OCI-LY3 (cell line): ENCODE measurements at regions not wholly inside any gene's neighbourhood (a gene's known extent, or its start where the extent isn't known, plus 50 kb on each side); places are given as distances from the start of the nearest gene placed in this dataset.
"Not testable (repeated sequence)": the region's sequence is repeated elsewhere in the genome, so short reads cannot be mapped to it uniquely, and the experiment has no call there.

ENCODE experiments used
- H2AFZ ChIP-seq: fragments of 200-600, 300-600 bp; shearing (Covaris generic); 2 replicates; pipeline ENCODE4 v1.6.0; 2014; ENCODE audit warnings: antibody characterized with exemption, low read depth, low read length
- H3K27ac ChIP-seq: fragments of 200-600, 300-600 bp; sonication (generic); 2 replicates; pipeline ENCODE4 v1.5.1; 2014; ENCODE audit warnings: mild to moderate bottlenecking, low read length, moderate library complexity, mixed read lengths
- H3K27me3 ChIP-seq: fragments of 200-600, 300-600 bp; sonication (generic); 2 replicates; pipeline ENCODE4 v1.6.1; 2014; ENCODE audit warnings: low read depth, low read length, mixed read lengths
- H3K36me3 ChIP-seq: fragments of 200-600, 300-600 bp; sonication (generic); replicated peaks from 2 replicates; pipeline ENCODE3; 2014; ENCODE audit warnings: low read depth, low read length, mixed read lengths
- H3K4me1 ChIP-seq: fragments of 300-600, 200-600 bp; sonication (generic); 2 replicates; pipeline ENCODE4 v1.6.1; 2014; ENCODE audit warnings: low read length, mixed read lengths
- H3K4me2 ChIP-seq: fragments of 200-600, 300-600 bp; sonication (generic); 2 replicates; pipeline ENCODE4 v1.6.1; 2014; ENCODE audit warnings: low read length, mixed read lengths
- H3K4me3 ChIP-seq: fragments of 300-600, 200-600 bp; sonication (generic); 2 replicates; pipeline ENCODE4 v1.5.1; 2014; ENCODE audit warnings: antibody characterized with exemption, mild to moderate bottlenecking, low read length, moderate library complexity
- H3K79me2 ChIP-seq: fragments of 300-600, 200-600 bp; shearing (Covaris generic); 2 replicates; pipeline ENCODE4 v1.6.1; 2014; ENCODE audit warnings: mild to moderate bottlenecking, low read length, mixed read lengths
- H3K9ac ChIP-seq: fragments of 300-600, 200-600 bp; shearing (Covaris generic); 2 replicates; pipeline ENCODE4 v1.6.0; 2014; ENCODE audit warnings: mild to moderate bottlenecking, low read length, moderate library complexity
- H3K9me3 ChIP-seq: fragments of 200-600, 300-600 bp; shearing (Covaris generic); 2 replicates; pipeline ENCODE4 v1.6.1; 2014; ENCODE audit warnings: low read length, mixed read lengths; ENCODE audit not compliant: insufficient read depth
- H4K20me1 ChIP-seq: fragments of 200-600, 300-600 bp; sonication (generic); 2 replicates; pipeline ENCODE4 v1.6.1; 2016; ENCODE audit warnings: low read length, mixed read lengths; ENCODE audit not compliant: insufficient read depth

GRCh38 chr14:19157106-19157709, 190.0 kb downstream of the POTEM start:
- not testable (repeated sequence) for H3K9ac ChIP-seq, H3K4me1 ChIP-seq, H4K20me1 ChIP-seq, H3K9me3 ChIP-seq, H3K4me2 ChIP-seq, H2AFZ ChIP-seq, H3K79me2 ChIP-seq, H3K27ac ChIP-seq, H3K36me3 ChIP-seq, H3K4me3 ChIP-seq, H3K27me3 ChIP-seq

- H3K9me3 ChIP-seq, H2AFZ ChIP-seq, H3K4me2 ChIP-seq, H3K79me2 ChIP-seq, H3K4me3 ChIP-seq, H3K27me3 ChIP-seq, H3K9ac ChIP-seq, H3K36me3 ChIP-seq, H4K20me1 ChIP-seq, H3K27ac ChIP-seq, H3K4me1 ChIP-seq: not testable (repeated sequence)
Observed at GRCh38 chr14:19158012-19158411, 190.8 kb downstream of the POTEM start.

GRCh38 chr14:19158588-19158987, 191.4 kb downstream of the POTEM start:
- H3K9ac ChIP-seq, H2AFZ ChIP-seq, H3K79me2 ChIP-seq, H3K4me2 ChIP-seq, H3K27ac ChIP-seq, H3K9me3 ChIP-seq, H3K4me3 ChIP-seq, H3K27me3 ChIP-seq, H3K4me1 ChIP-seq, H3K36me3 ChIP-seq, H4K20me1 ChIP-seq: not testable (repeated sequence)

- not testable (repeated sequence) for H3K4me2 ChIP-seq, H3K79me2 ChIP-seq, H2AFZ ChIP-seq, H4K20me1 ChIP-seq, H3K4me3 ChIP-seq, H3K9ac ChIP-seq, H3K36me3 ChIP-seq, H3K27ac ChIP-seq, H3K9me3 ChIP-seq, H3K4me1 ChIP-seq, H3K27me3 ChIP-seq
Observed at GRCh38 chr14:19159003-19159625, 191.9 kb downstream of the POTEM start.

GRCh38 chr14:19160379-19160778, 193.1 kb downstream of the POTEM start:
- H2AFZ ChIP-seq, H3K4me2 ChIP-seq, H3K4me3 ChIP-seq, H3K79me2 ChIP-seq, H3K9me3 ChIP-seq, H3K27me3 ChIP-seq, H3K4me1 ChIP-seq, H3K36me3 ChIP-seq, H3K9ac ChIP-seq, H4K20me1 ChIP-seq, H3K27ac ChIP-seq: not testable (repeated sequence)

GRCh38 chr14:19161251-19162033, 194.2 kb downstream of the POTEM start:
- not testable (repeated sequence) for H2AFZ ChIP-seq, H3K27me3 ChIP-seq, H3K9me3 ChIP-seq, H3K36me3 ChIP-seq, H3K27ac ChIP-seq, H3K4me2 ChIP-seq, H3K9ac ChIP-seq, H3K4me1 ChIP-seq, H3K79me2 ChIP-seq, H3K4me3 ChIP-seq, H4K20me1 ChIP-seq

GRCh38 chr14:19162034-19162706, 194.9 kb downstream of the POTEM start:
- H2AFZ ChIP-seq, H3K9me3 ChIP-seq, H3K79me2 ChIP-seq, H3K9ac ChIP-seq, H3K36me3 ChIP-seq, H3K4me1 ChIP-seq, H3K27me3 ChIP-seq, H4K20me1 ChIP-seq, H3K4me3 ChIP-seq, H3K27ac ChIP-seq, H3K4me2 ChIP-seq: not testable (repeated sequence)

GRCh38 chr14:19162920-19163319, 195.7 kb downstream of the POTEM start:
- H3K9me3 ChIP-seq, H4K20me1 ChIP-seq, H3K36me3 ChIP-seq, H3K79me2 ChIP-seq, H3K4me2 ChIP-seq, H3K4me1 ChIP-seq, H3K4me3 ChIP-seq, H2AFZ ChIP-seq, H3K27ac ChIP-seq, H3K27me3 ChIP-seq, H3K9ac ChIP-seq: not testable (repeated sequence)

GRCh38 chr14:19163891-19164290, 196.7 kb downstream of the POTEM start:
- not testable (repeated sequence) for H4K20me1 ChIP-seq, H3K27me3 ChIP-seq, H3K9me3 ChIP-seq, H3K4me3 ChIP-seq, H2AFZ ChIP-seq, H3K36me3 ChIP-seq, H3K9ac ChIP-seq, H3K79me2 ChIP-seq, H3K4me2 ChIP-seq, H3K27ac ChIP-seq, H3K4me1 ChIP-seq
